ENCODE measurements at regions not wholly inside any gene's neighbourhood (a gene's known extent, or its start where the extent isn't known, plus 50 kb on each side); places are given as distances from the start of the nearest gene placed in this dataset.

- DNase-seq = no peak
- Histone ChIP-seq H3K9ac (ENCODE audit: low read depth in 2 of 2, low read length in 2 of 2) (no peak overlapping the region), H3K9me3 (no peaks in the 10 kb centered on the region), H3K36me3 (no peaks in the 10 kb centered on the region), H3K4me3 (no peak overlapping the region), H3K27me3 (no peaks in the 10 kb centered on the region), H3K27ac (no peak overlapping the region), H3K4me1 (no peaks in the 10 kb centered on the region)
- intact Hi-C loops (cut with DNase I) = no loop called here
- no peak for TF ChIP-seq CTCF (IDR thresholded peaks at IDR 0.05)
Measured at GRCh38 chr6:165872311-165872710, 209.3 kb upstream of the PDE10A start.

GRCh38 chr6:165871571-165871970 lies 208.5 kb upstream of the PDE10A start:
- H3K9me3 ChIP-seq = no peaks in the 10 kb centered on the region
- no peak overlapping the region for H3K27ac ChIP-seq
- intact Hi-C loops (cut with DNase I) = no loop called here
- H3K27me3 ChIP-seq = no peaks in the 10 kb centered on the region
- H3K4me1 ChIP-seq = no peaks in the 10 kb centered on the region
- no peak overlapping the region for H3K4me3 ChIP-seq
- no peaks in the 10 kb centered on the region for H3K36me3 ChIP-seq
- no peak overlapping the region for H3K9ac ChIP-seq (ENCODE audit: low read depth in 2 of 2, low read length in 2 of 2)
- no peak for DNase-seq
- TF ChIP-seq CTCF (IDR thresholded peaks at IDR 0.05) = no peak

GRCh38 chr6:165869526-165869925 lies 206.5 kb upstream of the PDE10A start:
- Histone ChIP-seq H3K9ac (ENCODE audit: low read depth in 2 of 2, low read length in 2 of 2) (no peak overlapping the region), H3K27me3 (no peaks in the 10 kb centered on the region), H3K4me1 (no peaks in the 10 kb centered on the region), H3K4me3 (no peak overlapping the region), H3K27ac (no peak overlapping the region), H3K9me3 (no peaks in the 10 kb centered on the region), H3K36me3 (no peaks in the 10 kb centered on the region)
- no peak for DNase-seq
- intact Hi-C loops (cut with DNase I) = no loop called here
- no peak for TF ChIP-seq CTCF (IDR thresholded peaks at IDR 0.05)

- intact Hi-C loops (cut with DNase I) = no loop called here
- DNase-seq = no peak
- no peaks in the 10 kb centered on the region for H3K9me3 ChIP-seq
- no peaks in the 10 kb centered on the region for H3K36me3 ChIP-seq
- no peak overlapping the region for H3K27ac ChIP-seq
- H3K4me1 ChIP-seq = no peaks in the 10 kb centered on the region
- H3K9ac ChIP-seq (ENCODE audit: low read depth in 2 of 2, low read length in 2 of 2) = no peak overlapping the region
- TF ChIP-seq CTCF (IDR thresholded peaks at IDR 0.05) = no peak
- H3K4me3 ChIP-seq = no peak overlapping the region
- H3K27me3 ChIP-seq = no peaks in the 10 kb centered on the region
Measured at GRCh38 chr6:165864925-165865324, 201.9 kb upstream of the PDE10A start.

GRCh38 chr6:165864218-165864617 lies 201.2 kb upstream of the PDE10A start:
- no peaks in the 10 kb centered on the region for H3K36me3 ChIP-seq

More at GRCh38 chr6:165864218-165864617, 201.2 kb upstream of the PDE10A start:
- Histone ChIP-seq H3K9me3 (no peaks in the 10 kb centered on the region), H3K27me3 (no peaks in the 10 kb centered on the region), H3K27ac (no peak overlapping the region), H3K4me3 (no peak overlapping the region), H3K4me1 (no peaks in the 10 kb centered on the region), H3K9ac (ENCODE audit: low read depth in 2 of 2, low read length in 2 of 2) (no peak overlapping the region)
- TF ChIP-seq CTCF (IDR thresholded peaks at IDR 0.05) = no peak
- DNase-seq = no peak
- intact Hi-C loops (cut with DNase I) = no loop called here

Measured in colonic mucosa (tissue), 4 donors.